GM12891 (cell line): ENCODE measurements at regions not wholly inside any gene's neighbourhood (a gene's known extent, or its start where the extent isn't known, plus 50 kb on each side); places are given as distances from the start of the nearest gene placed in this dataset.

ENCODE experiments used
- POLR2A ChIP-seq: IDR thresholded peaks from 2 replicates; pipeline ENCODE4 v1.6.1; 2011; ENCODE audit warnings: low read depth, low read length, control low read depth
- POLR2AphosphoS5 ChIP-seq: IDR thresholded peaks from 2 replicates; pipeline ENCODE4 v1.6.1; 2011; ENCODE audit warnings: low read depth, low read length, control low read depth
- TAF1 ChIP-seq: IDR thresholded peaks from 2 replicates; pipeline ENCODE4 v1.6.1; 2011; ENCODE audit warnings: low read depth, low read length, control low read depth

DNA sequence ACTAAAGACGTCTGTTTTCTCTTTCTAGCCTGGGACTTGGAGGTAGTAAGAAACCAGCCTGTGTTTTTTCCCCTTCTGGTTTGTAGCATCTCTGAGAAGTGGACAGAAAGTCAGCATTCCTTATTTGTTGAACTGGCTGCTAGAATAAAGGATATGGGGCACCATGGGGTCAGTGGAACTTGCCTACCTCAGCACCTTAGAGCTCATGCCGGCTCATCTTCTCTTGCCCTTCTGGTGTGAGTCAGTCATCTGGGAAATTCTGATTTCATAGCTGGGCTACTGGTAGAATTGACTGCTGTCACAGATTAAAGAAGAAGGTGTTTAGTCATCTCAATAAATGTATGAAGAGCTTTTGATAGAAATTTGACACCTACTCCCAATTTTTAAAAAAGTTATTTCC is 202.7 kb upstream of the TOPAZ1 start:
- TF ChIP-seq POLR2AphosphoS5 = no peak
- no peak for TF ChIP-seq POLR2A
- no peak for TF ChIP-seq TAF1
